Mammary epithelial cell (primary cell): ENCODE measurements at regions not wholly inside any gene's neighbourhood (a gene's known extent, or its start where the extent isn't known, plus 50 kb on each side); places are given as distances from the start of the nearest gene placed in this dataset.

ENCODE experiments used
- EZH2 ChIP-seq: IDR thresholded peaks from 2 replicates; pipeline ENCODE4 v1.6.1; 2012; ENCODE audit warnings: low read length, inconsistent platforms, borderline replicate concordance
- TF ChIP-seq, protein P1 (sequence below), 2 donors: IDR thresholded peaks in 1 of 2; conservative IDR thresholded peaks in 1 of 2; 2 replicates each; pipeline ENCODE4 v1.5.1; 2011 to 2012; ENCODE audit warnings: inconsistent platforms in 2 of 2, low read length in 2 of 2, mild to moderate bottlenecking in 2 of 2, control low read depth in 1 of 2, low read depth in 1 of 2; ENCODE audit not compliant: insufficient read depth in 1 of 2; ENCODE audit errors: extremely low read depth in 1 of 2

DNA sequence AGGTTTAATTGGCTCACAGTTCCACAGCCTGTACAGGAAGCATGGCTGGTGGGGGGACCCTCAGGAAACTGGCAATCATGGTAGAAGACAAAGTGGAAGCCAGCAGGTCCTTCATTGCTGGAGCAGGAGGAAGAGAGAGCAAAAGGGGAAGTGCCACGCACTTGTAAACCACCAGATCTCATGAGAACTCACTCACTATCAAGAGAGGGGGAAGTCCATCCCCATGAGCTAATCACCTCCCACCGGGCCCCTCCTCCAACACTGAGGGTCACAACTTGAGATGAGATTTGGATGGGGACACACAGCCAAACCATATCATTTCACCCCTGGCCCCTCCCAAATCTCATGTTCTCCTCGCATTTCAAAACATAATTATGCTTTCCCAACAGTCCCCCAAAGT lies 171.9 kb upstream of the CACNA2D1 start:
- TF ChIP-seq, protein P1, sequence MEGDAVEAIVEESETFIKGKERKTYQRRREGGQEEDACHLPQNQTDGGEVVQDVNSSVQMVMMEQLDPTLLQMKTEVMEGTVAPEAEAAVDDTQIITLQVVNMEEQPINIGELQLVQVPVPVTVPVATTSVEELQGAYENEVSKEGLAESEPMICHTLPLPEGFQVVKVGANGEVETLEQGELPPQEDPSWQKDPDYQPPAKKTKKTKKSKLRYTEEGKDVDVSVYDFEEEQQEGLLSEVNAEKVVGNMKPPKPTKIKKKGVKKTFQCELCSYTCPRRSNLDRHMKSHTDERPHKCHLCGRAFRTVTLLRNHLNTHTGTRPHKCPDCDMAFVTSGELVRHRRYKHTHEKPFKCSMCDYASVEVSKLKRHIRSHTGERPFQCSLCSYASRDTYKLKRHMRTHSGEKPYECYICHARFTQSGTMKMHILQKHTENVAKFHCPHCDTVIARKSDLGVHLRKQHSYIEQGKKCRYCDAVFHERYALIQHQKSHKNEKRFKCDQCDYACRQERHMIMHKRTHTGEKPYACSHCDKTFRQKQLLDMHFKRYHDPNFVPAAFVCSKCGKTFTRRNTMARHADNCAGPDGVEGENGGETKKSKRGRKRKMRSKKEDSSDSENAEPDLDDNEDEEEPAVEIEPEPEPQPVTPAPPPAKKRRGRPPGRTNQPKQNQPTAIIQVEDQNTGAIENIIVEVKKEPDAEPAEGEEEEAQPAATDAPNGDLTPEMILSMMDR (conservative IDR thresholded peaks at IDR 0.05 in 1 of 2, IDR thresholded peaks at IDR 0.05 in 1 of 2; ENCODE audit: extremely low read depth in 1 of 2, insufficient read depth in 1 of 2, low read depth in 1 of 2, low read length in 2 of 2) = no peak
- TF ChIP-seq EZH2 = no peak
